GM23338 (cell line): ENCODE measurements at regions not wholly inside any gene's neighbourhood (a gene's known extent, or its start where the extent isn't known, plus 50 kb on each side); places are given as distances from the start of the nearest gene placed in this dataset.
"Not testable (repeated sequence)": the region's sequence is repeated elsewhere in the genome, so short reads cannot be mapped to it uniquely, and the experiment has no call there.

Experiments used
- ATAC-seq: fragments of 200-7000 bp; cut with Tn5 transposase; 3 replicates; pipeline ENCODE4 v1.9.1; 2020
- DNase-seq: peaks from one replicate; pipeline ENCODE4 v3.0.0-alpha.2; 2015; ENCODE audit warnings: low spot score
- H2AFZ ChIP-seq: fragments of 200-600 bp; sonication (generic); 2 replicates; pipeline ENCODE4 v1.8.0; 2016; ENCODE audit warnings: antibody characterized with exemption, mild to moderate bottlenecking, moderate library complexity
- H3F3A ChIP-seq: fragments of 200-600 bp; sonication (generic); replicated peaks from 2 replicates; pipeline ENCODE4 v1.8.0; 2017; ENCODE audit warnings: antibody characterized with exemption, mixed run types, low read depth
- H3K27ac ChIP-seq: fragments of 200-600 bp; sonication (generic); 2 replicates; pipeline ENCODE4 v1.6.1; 2016; ENCODE audit warnings: low read depth
- H3K27me3 ChIP-seq: fragments of 200-600 bp; sonication (generic); 2 replicates; pipeline ENCODE4 v1.8.0; 2016; ENCODE audit warnings: mild to moderate bottlenecking, mixed run types, moderate library complexity; ENCODE audit not compliant: insufficient read depth
- H3K36me3 ChIP-seq: fragments of 200-600 bp; sonication (generic); 2 replicates; pipeline ENCODE4 v1.8.0; 2016; ENCODE audit warnings: mild to moderate bottlenecking; ENCODE audit not compliant: insufficient read depth
- H3K4me1 ChIP-seq: fragments of 200-600 bp; sonication (generic); 2 replicates; pipeline ENCODE4 v1.8.0; 2016; ENCODE audit warnings: mild to moderate bottlenecking, moderate library complexity; ENCODE audit not compliant: insufficient read depth
- H3K4me2 ChIP-seq: fragments of 200-600 bp; sonication (generic); 2 replicates; pipeline ENCODE4 v1.7.1; 2017; ENCODE audit warnings: mixed run types
- H3K4me3 ChIP-seq: fragments of 200-600 bp; sonication (generic); 2 replicates; pipeline ENCODE4 v1.6.1; 2016; ENCODE audit warnings: mixed run types
- H3K79me2 ChIP-seq: fragments of 200-600 bp; sonication (generic); replicated peaks from 2 replicates; pipeline ENCODE4 v1.8.0; 2017; ENCODE audit warnings: mild to moderate bottlenecking; ENCODE audit not compliant: insufficient read depth
- H3K9me2 ChIP-seq: fragments of 200-600 bp; sonication (generic); 2 replicates; pipeline ENCODE4 v1.8.0; 2017; ENCODE audit not compliant: insufficient read depth
- H4K20me1 ChIP-seq: fragments of 200-600 bp; sonication (generic); replicated peaks from 2 replicates; pipeline ENCODE4 v1.8.0; 2017; ENCODE audit warnings: mild to moderate bottlenecking; ENCODE audit not compliant: insufficient read depth
- H3K27ac Mint-ChIP-seq: 2 replicates; pipeline ENCODE4 v1.8.0; 2020; ENCODE audit warnings: inconsistent platforms, mild to moderate bottlenecking, moderate library complexity, mixed read lengths
- H3K27me3 Mint-ChIP-seq: 3 replicates; pipeline ENCODE4 v1.8.0; 2022; ENCODE audit warnings: low read depth, mild to moderate bottlenecking, moderate library complexity, mixed read lengths, inconsistent platforms; ENCODE audit not compliant: insufficient read depth, poor library complexity
- H3K36me3 Mint-ChIP-seq: 3 replicates; pipeline ENCODE4 v1.8.0; 2021; ENCODE audit warnings: low read depth, mild to moderate bottlenecking, inconsistent platforms, moderate library complexity, mixed read lengths
- H3K4me1 Mint-ChIP-seq: 3 replicates; pipeline ENCODE4 v1.8.0; 2020; ENCODE audit warnings: mild to moderate bottlenecking, inconsistent platforms, mixed read lengths
- H3K4me3 Mint-ChIP-seq: 3 replicates; pipeline ENCODE4 v1.8.0; 2021; ENCODE audit warnings: moderate library complexity, mild to moderate bottlenecking, inconsistent platforms, mixed read lengths
- H3K9me3 Mint-ChIP-seq: 3 replicates; pipeline ENCODE4 v1.8.0; 2020; ENCODE audit warnings: moderate library complexity, mild to moderate bottlenecking, inconsistent platforms, mixed read lengths
- CREB1 ChIP-seq: fragments of 250-450 bp; sonication (Bioruptor Pico); IDR thresholded peaks from 2 replicates; pipeline ENCODE4 v1.5.0; 2020; ENCODE audit warnings: low read depth, mild to moderate bottlenecking, moderate library complexity
- ETS1 ChIP-seq: IDR thresholded peaks from 2 replicates; pipeline ENCODE4 v1.6.1; 2016; ENCODE audit warnings: antibody characterized with exemption
- EZH2 ChIP-seq: fragments of 200-600 bp; sonication (generic); IDR thresholded peaks from one replicate; pipeline ENCODE4 v1.8.0; 2017; ENCODE audit warnings: antibody characterized with exemption, mild to moderate bottlenecking, low read depth; ENCODE audit not compliant: unreplicated experiment
- JUNB ChIP-seq: IDR thresholded peaks from one replicate; pipeline ENCODE4 v1.6.1; 2016; ENCODE audit warnings: antibody characterized with exemption; ENCODE audit not compliant: unreplicated experiment
- POLR2AphosphoS5 ChIP-seq: IDR thresholded peaks from 2 replicates; pipeline ENCODE4 v1.6.1; 2016; ENCODE audit warnings: antibody characterized with exemption, low read depth
- REST ChIP-seq: IDR thresholded peaks from one replicate; pipeline ENCODE4 v1.6.1; 2018; ENCODE audit warnings: antibody characterized with exemption; ENCODE audit not compliant: unreplicated experiment
- STAT1 ChIP-seq: IDR thresholded peaks from one replicate; pipeline ENCODE4 v1.6.1; 2016; ENCODE audit warnings: antibody characterized with exemption; ENCODE audit not compliant: unreplicated experiment
- ZNF114 ChIP-seq: fragments of 250-450 bp; sonication (Bioruptor Pico); IDR thresholded peaks from 2 replicates; pipeline ENCODE4 v1.5.0; 2020; ENCODE audit warnings: mild to moderate bottlenecking, moderate library complexity
- ZNF331 ChIP-seq: fragments of 250-450 bp; sonication (Bioruptor Pico); IDR thresholded peaks from 2 replicates; pipeline ENCODE4 v1.5.0; 2020; ENCODE audit warnings: low read depth, mild to moderate bottlenecking, moderate library complexity
- TF ChIP-seq, protein P1 (sequence below): fragments of 250-450 bp; sonication (Bioruptor Pico); IDR thresholded peaks from 2 replicates; pipeline ENCODE4 v1.5.0; 2020; ENCODE audit warnings: mild to moderate bottlenecking, moderate library complexity

- H3K4me3 Mint-ChIP-seq, H3K36me3 ChIP-seq, H3K4me2 ChIP-seq, H3K27me3 Mint-ChIP-seq, DNase-seq, H3K4me1 ChIP-seq, H3K9me2 ChIP-seq, H3K27ac Mint-ChIP-seq, H4K20me1 ChIP-seq, H3K27me3 ChIP-seq, H3F3A ChIP-seq, H3K79me2 ChIP-seq, H3K36me3 Mint-ChIP-seq, H2AFZ ChIP-seq, ATAC-seq, H3K4me1 Mint-ChIP-seq, H3K4me3 ChIP-seq, H3K9me3 Mint-ChIP-seq, H3K27ac ChIP-seq: not testable (repeated sequence)
Measured at GRCh38 chr5:157936776-157937501, 78.0 kb upstream of the CLINT1 start.

DNA sequence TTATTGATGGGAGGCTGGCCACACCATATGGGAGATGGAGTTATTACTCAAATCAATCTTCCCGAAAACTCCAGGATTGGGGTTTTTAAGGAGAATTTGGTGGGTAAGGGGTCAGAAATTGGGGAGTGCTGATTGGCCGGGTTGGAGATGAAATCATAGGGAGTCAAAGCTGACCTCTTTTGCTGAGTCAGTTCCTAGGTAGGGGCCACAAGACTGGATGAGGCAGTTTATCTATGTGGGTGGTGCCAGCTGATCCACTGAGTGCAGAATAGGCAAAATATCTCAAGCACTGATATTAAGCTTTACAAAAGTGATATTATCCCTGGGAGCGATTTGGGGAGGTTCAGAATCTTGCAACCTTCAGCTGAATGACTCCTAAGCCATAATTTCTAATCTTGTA is 75.7 kb upstream of the CLINT1 start:
- Histone ChIP-seq H3K27ac (no peak overlapping the region), H3F3A (no peaks in the 10 kb centered on the region), H3K4me2 (no peak overlapping the region), H3K9me2 (0 out of 2 replicates have a peak, but pooled peaks cover 3% of the 10 kb centered on the region), H3K4me3 (no peak overlapping the region), H2AFZ (no peak overlapping the region), H3K27me3 (no peaks in the 10 kb centered on the region), H3K4me1 (no peaks in the 10 kb centered on the region), H4K20me1 (no peaks in the 10 kb centered on the region), H3K79me2 (no peaks in the 10 kb centered on the region), H3K36me3 (no peaks in the 10 kb centered on the region)
- peaks cover 2% of the 10 kb centered on the region for H3K27me3 Mint-ChIP-seq
- no peak for DNase-seq
- no peak for ATAC-seq
- H3K27ac Mint-ChIP-seq = no peak overlapping the region
- no peaks in the 10 kb centered on the region; the same call in 2 of the 3 replicates for H3K4me1 Mint-ChIP-seq
- H3K36me3 Mint-ChIP-seq = no peaks in the 10 kb centered on the region
- H3K4me3 Mint-ChIP-seq = no peak overlapping the region
- no peaks in the 10 kb centered on the region for H3K9me3 Mint-ChIP-seq
- TF ChIP-seq ZNF114 (CRISPR knock-in tag) = no peak
- TF ChIP-seq ETS1 = no peak
- no peak for TF ChIP-seq STAT1
- no peak for TF ChIP-seq REST
- no peak for TF ChIP-seq JUNB
- TF ChIP-seq, protein P1, sequence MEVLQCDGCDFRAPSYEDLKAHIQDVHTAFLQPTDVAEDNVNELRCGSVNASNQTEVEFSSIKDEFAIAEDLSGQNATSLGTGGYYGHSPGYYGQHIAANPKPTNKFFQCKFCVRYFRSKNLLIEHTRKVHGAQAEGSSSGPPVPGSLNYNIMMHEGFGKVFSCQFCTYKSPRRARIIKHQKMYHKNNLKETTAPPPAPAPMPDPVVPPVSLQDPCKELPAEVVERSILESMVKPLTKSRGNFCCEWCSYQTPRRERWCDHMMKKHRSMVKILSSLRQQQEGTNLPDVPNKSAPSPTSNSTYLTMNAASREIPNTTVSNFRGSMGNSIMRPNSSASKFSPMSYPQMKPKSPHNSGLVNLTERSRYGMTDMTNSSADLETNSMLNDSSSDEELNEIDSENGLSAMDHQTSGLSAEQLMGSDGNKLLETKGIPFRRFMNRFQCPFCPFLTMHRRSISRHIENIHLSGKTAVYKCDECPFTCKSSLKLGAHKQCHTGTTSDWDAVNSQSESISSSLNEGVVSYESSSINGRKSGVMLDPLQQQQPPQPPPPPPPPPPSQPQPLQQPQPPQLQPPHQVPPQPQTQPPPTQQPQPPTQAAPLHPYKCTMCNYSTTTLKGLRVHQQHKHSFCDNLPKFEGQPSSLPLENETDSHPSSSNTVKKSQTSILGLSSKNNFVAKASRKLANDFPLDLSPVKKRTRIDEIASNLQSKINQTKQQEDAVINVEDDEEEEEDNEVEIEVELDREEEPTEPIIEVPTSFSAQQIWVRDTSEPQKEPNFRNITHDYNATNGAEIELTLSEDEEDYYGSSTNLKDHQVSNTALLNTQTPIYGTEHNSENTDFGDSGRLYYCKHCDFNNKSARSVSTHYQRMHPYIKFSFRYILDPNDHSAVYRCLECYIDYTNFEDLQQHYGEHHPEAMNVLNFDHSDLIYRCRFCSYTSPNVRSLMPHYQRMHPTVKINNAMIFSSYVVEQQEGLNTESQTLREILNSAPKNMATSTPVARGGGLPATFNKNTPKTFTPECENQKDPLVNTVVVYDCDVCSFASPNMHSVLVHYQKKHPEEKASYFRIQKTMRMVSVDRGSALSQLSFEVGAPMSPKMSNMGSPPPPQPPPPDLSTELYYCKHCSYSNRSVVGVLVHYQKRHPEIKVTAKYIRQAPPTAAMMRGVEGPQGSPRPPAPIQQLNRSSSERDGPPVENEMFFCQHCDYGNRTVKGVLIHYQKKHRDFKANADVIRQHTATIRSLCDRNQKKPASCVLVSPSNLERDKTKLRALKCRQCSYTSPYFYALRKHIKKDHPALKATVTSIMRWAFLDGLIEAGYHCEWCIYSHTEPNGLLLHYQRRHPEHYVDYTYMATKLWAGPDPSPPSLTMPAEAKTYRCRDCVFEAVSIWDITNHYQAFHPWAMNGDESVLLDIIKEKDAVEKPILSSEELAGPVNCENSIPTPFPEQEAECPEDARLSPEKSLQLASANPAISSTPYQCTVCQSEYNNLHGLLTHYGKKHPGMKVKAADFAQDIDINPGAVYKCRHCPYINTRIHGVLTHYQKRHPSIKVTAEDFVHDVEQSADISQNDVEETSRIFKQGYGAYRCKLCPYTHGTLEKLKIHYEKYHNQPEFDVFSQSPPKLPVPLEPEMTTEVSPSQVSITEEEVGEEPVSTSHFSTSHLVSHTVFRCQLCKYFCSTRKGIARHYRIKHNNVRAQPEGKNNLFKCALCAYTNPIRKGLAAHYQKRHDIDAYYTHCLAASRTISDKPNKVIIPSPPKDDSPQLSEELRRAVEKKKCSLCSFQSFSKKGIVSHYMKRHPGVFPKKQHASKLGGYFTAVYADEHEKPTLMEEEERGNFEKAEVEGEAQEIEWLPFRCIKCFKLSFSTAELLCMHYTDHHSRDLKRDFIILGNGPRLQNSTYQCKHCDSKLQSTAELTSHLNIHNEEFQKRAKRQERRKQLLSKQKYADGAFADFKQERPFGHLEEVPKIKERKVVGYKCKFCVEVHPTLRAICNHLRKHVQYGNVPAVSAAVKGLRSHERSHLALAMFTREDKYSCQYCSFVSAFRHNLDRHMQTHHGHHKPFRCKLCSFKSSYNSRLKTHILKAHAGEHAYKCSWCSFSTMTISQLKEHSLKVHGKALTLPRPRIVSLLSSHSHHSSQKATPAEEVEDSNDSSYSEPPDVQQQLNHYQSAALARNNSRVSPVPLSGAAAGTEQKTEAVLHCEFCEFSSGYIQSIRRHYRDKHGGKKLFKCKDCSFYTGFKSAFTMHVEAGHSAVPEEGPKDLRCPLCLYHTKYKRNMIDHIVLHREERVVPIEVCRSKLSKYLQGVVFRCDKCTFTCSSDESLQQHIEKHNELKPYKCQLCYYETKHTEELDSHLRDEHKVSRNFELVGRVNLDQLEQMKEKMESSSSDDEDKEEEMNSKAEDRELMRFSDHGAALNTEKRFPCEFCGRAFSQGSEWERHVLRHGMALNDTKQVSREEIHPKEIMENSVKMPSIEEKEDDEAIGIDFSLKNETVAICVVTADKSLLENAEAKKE (CRISPR knock-in tag) = no peak
- TF ChIP-seq EZH2 = no peak
- no peak for TF ChIP-seq ZNF331 (CRISPR knock-in tag)
- no peak for TF ChIP-seq CREB1 (CRISPR knock-in tag)
- TF ChIP-seq POLR2AphosphoS5 = no peak
